Peyer's patch (tissue), 4 donors: ENCODE measurements at regions not wholly inside any gene's neighbourhood (a gene's known extent, or its start where the extent isn't known, plus 50 kb on each side); places are given as distances from the start of the nearest gene placed in this dataset.

Source experiments
- DNase-seq, 3 donors: peaks; one replicate each; pipeline ENCODE4 v3.0.0-alpha.2; 2017 to 2019
- H3K27ac ChIP-seq, 4 donors: fragments of 200-600 bp; sonication (generic); one replicate each; pipeline ENCODE4 v1.5.1; 2016 to 2019
- H3K27me3 ChIP-seq, 2 donors: fragments of 200-600 bp; sonication (generic); one replicate each; pipeline ENCODE4 v1.5.1; 2019
- H3K36me3 ChIP-seq, 3 donors: fragments of 200-600 bp; sonication (generic); one replicate each; pipeline ENCODE4 v1.5.1; 2016 to 2019
- H3K4me1 ChIP-seq, 4 donors: fragments of 200-600 bp; sonication (generic); one replicate each; pipeline ENCODE4 v1.5.1; 2016 to 2019
- H3K4me3 ChIP-seq, 4 donors: fragments of 200-600 bp; sonication (generic); 1 replicate in 3 of 4; 2 replicates in 1 of 4; pipeline ENCODE4 v1.5.1; 2016 to 2019; ENCODE audit warnings: mild to moderate bottlenecking in 1 of 4
- H3K9me3 ChIP-seq, 4 donors: fragments of 200-600 bp; sonication (generic); one replicate each; pipeline ENCODE4 v1.5.1; 2016 to 2019; ENCODE audit warnings: mild to moderate bottlenecking in 1 of 4
- POLR2A ChIP-seq, 2 donors: fragments of 450-650 bp; IDR thresholded peaks; one replicate each; pipeline ENCODE4 v1.5.1; 2017; ENCODE audit warnings: antibody characterized with exemption in 2 of 2, mild to moderate bottlenecking in 2 of 2, moderate library complexity in 2 of 2
- TF ChIP-seq, protein P1 (sequence below), 6 experiments: fragments of 450-650 bp in 4 of 6; fragments of 200-600 bp in 2 of 6; sonication (generic) in 1 of 6; IDR thresholded peaks; one replicate each; pipeline ENCODE4 v1.5.1; 2017 to 2019; ENCODE audit warnings: antibody characterized with exemption in 6 of 6, mild to moderate bottlenecking in 3 of 6, moderate library complexity in 1 of 6

DNA sequence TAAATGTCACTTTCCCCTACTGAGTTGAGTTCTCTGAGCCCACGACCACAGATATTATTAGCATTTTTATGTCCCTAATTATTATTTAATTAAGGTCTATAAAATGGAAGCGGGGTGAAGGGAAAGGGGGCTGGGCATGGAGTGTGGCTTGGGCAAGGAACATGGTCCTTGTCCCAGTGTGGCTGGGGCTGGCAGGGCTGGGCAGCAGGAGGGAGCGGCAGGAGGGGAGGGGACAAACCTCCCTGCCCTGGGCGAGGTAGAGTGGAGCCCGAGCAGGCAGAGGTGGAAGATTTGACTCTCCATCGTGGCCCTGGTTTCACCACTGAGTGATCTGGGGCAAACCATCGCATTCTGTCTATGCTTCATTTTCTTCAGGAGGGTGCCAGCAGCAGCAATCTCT is 402.9 kb upstream of the C2CD4B start:
- no peaks in the 10 kb centered on the region for H3K27me3 ChIP-seq
- no peak overlapping the region for H3K4me3 ChIP-seq
- no peak for DNase-seq
- H3K27ac ChIP-seq: no peak overlapping the region
- no peak for TF ChIP-seq POLR2A (IDR thresholded peaks at IDR 0.05)
- TF ChIP-seq, protein P1, sequence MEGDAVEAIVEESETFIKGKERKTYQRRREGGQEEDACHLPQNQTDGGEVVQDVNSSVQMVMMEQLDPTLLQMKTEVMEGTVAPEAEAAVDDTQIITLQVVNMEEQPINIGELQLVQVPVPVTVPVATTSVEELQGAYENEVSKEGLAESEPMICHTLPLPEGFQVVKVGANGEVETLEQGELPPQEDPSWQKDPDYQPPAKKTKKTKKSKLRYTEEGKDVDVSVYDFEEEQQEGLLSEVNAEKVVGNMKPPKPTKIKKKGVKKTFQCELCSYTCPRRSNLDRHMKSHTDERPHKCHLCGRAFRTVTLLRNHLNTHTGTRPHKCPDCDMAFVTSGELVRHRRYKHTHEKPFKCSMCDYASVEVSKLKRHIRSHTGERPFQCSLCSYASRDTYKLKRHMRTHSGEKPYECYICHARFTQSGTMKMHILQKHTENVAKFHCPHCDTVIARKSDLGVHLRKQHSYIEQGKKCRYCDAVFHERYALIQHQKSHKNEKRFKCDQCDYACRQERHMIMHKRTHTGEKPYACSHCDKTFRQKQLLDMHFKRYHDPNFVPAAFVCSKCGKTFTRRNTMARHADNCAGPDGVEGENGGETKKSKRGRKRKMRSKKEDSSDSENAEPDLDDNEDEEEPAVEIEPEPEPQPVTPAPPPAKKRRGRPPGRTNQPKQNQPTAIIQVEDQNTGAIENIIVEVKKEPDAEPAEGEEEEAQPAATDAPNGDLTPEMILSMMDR (IDR thresholded peaks at IDR 0.05): no peak
- H3K4me1 ChIP-seq: peaks cover 0 to 27% (median 2%) of the 10 kb centered on the region in 4 donors
- no peaks in the 10 kb centered on the region for H3K9me3 ChIP-seq
- no peaks in the 10 kb centered on the region for H3K36me3 ChIP-seq

- no peaks in the 10 kb centered on the region for H3K9me3 ChIP-seq
- DNase-seq: no peak
- H3K36me3 ChIP-seq: no peaks in the 10 kb centered on the region
- peaks cover 0 to 20% (median 2%) of the 10 kb centered on the region in 4 donors for H3K4me1 ChIP-seq
- no peaks in the 10 kb centered on the region for H3K27me3 ChIP-seq
- H3K4me3 ChIP-seq: no peak overlapping the region
- H3K27ac ChIP-seq: no peak overlapping the region
- no peak for TF ChIP-seq POLR2A (IDR thresholded peaks at IDR 0.05)
- TF ChIP-seq, protein P1 (IDR thresholded peaks at IDR 0.05): no peak
Observed at GRCh38 chr15:62568702-62569101, 403.6 kb upstream of the C2CD4B start.

DNA sequence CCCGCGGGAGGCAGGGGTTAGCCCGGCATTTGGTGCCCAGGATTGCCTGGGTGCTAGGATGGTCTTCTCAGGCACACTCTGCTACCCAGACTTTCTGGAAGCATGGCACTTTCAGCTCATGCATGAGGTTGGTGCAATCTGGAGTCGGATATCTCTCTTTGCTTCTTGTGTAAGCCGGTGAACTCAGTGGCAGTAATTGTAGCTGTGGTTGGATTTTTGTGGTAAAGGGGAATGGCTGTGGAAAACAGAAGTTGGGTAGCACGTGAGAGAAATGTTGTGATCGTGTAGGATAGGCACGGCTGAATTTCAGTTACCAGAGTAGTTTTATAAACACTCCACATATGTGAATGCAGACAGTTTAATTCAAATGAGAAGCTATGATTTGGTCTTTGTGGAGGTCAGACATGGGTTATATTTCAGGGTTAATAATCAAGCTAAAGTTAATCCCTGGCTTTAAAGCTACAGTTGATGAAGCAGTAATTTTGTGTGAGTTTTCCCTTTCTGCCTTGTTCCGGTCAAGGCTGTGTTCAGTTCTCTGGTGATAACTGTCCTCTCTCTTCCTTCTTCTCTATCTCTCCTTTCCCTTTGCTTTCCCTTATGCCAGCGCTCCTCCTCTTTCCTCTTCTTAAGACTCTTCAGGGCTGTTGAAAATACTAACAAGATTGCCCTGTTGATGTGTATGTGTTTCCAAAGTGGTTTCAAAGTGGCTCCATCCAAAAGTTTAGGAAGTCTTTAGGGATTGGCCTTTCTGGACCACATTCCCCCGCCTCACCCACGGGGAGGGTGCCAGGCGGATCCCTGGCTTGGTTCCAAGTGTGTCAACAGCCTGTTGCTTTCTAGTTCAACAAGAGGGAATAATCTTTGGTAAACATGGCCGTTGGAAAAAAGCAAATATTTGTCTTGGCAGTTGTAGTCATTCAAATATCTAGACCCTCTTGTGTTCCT is 404.6 kb upstream of the C2CD4B start:
- peak in 2 of 3 donors; percentile 79 for DNase-seq
- TF ChIP-seq, protein P1 (IDR thresholded peaks at IDR 0.05): no peak
- no peak for TF ChIP-seq POLR2A (IDR thresholded peaks at IDR 0.05)
- Histone ChIP-seq H3K4me1 (peaks cover 0 to 20% (median 2%) of the 10 kb centered on the region in 4 donors), H3K9me3 (no peaks in the 10 kb centered on the region), H3K27ac (peak overlapping the region in 2 of 4 donors; percentile 5 to 68), H3K4me3 (peak overlapping the region in 1 of 4 donors; percentile 11), H3K36me3 (no peaks in the 10 kb centered on the region), H3K27me3 (no peaks in the 10 kb centered on the region)

DNA sequence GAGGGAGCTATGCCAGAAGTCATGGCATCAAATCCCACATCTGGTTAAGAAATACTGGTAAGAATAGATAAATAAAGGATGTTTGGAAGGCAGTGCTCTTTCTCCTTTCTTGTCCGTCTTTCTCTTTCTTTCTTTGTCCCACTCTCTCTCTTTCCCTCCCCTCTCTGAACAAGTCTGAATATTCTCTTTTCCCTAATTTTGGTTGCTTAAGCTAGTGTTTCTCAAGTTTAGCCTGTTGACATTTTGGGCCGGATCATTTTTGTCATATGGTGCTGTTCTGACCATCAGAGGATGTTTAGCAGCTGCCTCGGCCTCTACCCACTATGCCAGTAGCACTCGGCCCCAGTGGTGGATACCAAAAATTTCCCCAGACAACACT is 405.3 kb upstream of the C2CD4B start:
- no peak overlapping the region for H3K4me3 ChIP-seq
- H3K9me3 ChIP-seq: no peaks in the 10 kb centered on the region
- TF ChIP-seq, protein P1 (IDR thresholded peaks at IDR 0.05): no peak
- TF ChIP-seq POLR2A (IDR thresholded peaks at IDR 0.05): no peak
- no peaks in the 10 kb centered on the region for H3K36me3 ChIP-seq
- no peak for DNase-seq
- peaks cover 0 to 20% (median 2%) of the 10 kb centered on the region in 4 donors for H3K4me1 ChIP-seq
- peak overlapping the region in 1 of 4 donors; percentile 68 for H3K27ac ChIP-seq
- H3K27me3 ChIP-seq: no peaks in the 10 kb centered on the region

- peak overlapping the region in 1 of 4 donors; percentile 68 for H3K27ac ChIP-seq
- H3K4me1 ChIP-seq: peaks cover 0 to 20% (median 2%) of the 10 kb centered on the region in 4 donors
Observed at GRCh38 chr15:62571072-62571471, 406.0 kb upstream of the C2CD4B start.

More at GRCh38 chr15:62571072-62571471, 406.0 kb upstream of the C2CD4B start:
- no peaks in the 10 kb centered on the region for H3K27me3 ChIP-seq
- H3K36me3 ChIP-seq: no peaks in the 10 kb centered on the region
- no peaks in the 10 kb centered on the region for H3K9me3 ChIP-seq
- no peak for DNase-seq
- TF ChIP-seq, protein P1 (IDR thresholded peaks at IDR 0.05): no peak
- TF ChIP-seq POLR2A (IDR thresholded peaks at IDR 0.05): no peak
- no peak overlapping the region for H3K4me3 ChIP-seq
